ENCODE measurements at regions not wholly inside any gene's neighbourhood (a gene's known extent, or its start where the extent isn't known, plus 50 kb on each side); places are given as distances from the start of the nearest gene placed in this dataset.

GRCh38 chr10:9834434-9834833 is 1183.2 kb upstream of the CELF2 start:
- no peak for TF ChIP-seq CTCF (IDR thresholded peaks at IDR 0.05)
- TF ChIP-seq EZH2 (IDR thresholded peaks at IDR 0.05): no peak

Data from neural progenitor cell (in vitro differentiated cells).